Endothelial cell of umbilical vein (primary cell): ENCODE measurements at regions not wholly inside any gene's neighbourhood (a gene's known extent, or its start where the extent isn't known, plus 50 kb on each side); places are given as distances from the start of the nearest gene placed in this dataset.

Source experiments
- BruUV-seq: library from RNA; stranded (reverse); fragments of 400-500 nt; replicated peaks from 2 replicates; lab custom pipeline; 2021; lab: Mats Ljungman, UMichigan
- CTCF ChIA-PET: fragments of 300-600, 350-600 bp; sonication (Branson Sonifier 250); formaldehyde crosslinking; loops from one replicate; lab custom pipeline; 2021; ENCODE audit warnings: antibody characterized with exemption, inconsistent platforms; lab: Charles Lee
- POLR2A ChIA-PET: fragments of 300-600, 350-600 bp; sonication (Branson Sonifier 250); formaldehyde crosslinking; loops from one replicate; lab custom pipeline; 2021; ENCODE audit warnings: antibody characterized with exemption, inconsistent platforms; lab: Charles Lee
- DNase-seq: peaks from one replicate; pipeline ENCODE4 v3.0.0-alpha.2; 2011; ENCODE audit warnings: low read depth, low spot score
- FAIRE-seq: peaks from 2 replicates; lab custom pipeline; 2011; peaks lifted over from hg19 to GRCh38; lab: Jason Lieb, UNC
- H2AFZ ChIP-seq: 2 replicates; pipeline ENCODE4 v1.6.0; 2012; ENCODE audit warnings: low read depth, low read length, control low read depth, inconsistent platforms
- H3K27ac ChIP-seq: 2 replicates; pipeline ENCODE4 v1.5.1; 2011; ENCODE audit warnings: low read depth, mild to moderate bottlenecking, control low read depth, low read length, moderate library complexity; ENCODE audit not compliant: insufficient read depth
- H3K27me3 ChIP-seq, 2 experiments: 2 replicates each; pipeline versions ENCODE4 v1.6.0 to v1.6.1; 2011; ENCODE audit warnings: low read length in 2 of 2, mixed read lengths in 1 of 2; ENCODE audit not compliant: control insufficient read depth in 2 of 2, insufficient read depth in 2 of 2
- H3K36me3 ChIP-seq, 2 experiments: 2 replicates in 1 of 2; 3 replicates in 1 of 2; pipeline ENCODE4 v1.5.1; 2011; ENCODE audit warnings: low read length in 2 of 2, mild to moderate bottlenecking in 1 of 2, moderate library complexity in 1 of 2; ENCODE audit not compliant: control insufficient read depth in 2 of 2, insufficient read depth in 2 of 2; ENCODE audit errors: extremely low read depth in 1 of 2
- H3K4me1 ChIP-seq: 3 replicates; pipeline ENCODE4 v1.5.1; 2011; ENCODE audit warnings: mild to moderate bottlenecking, low read length; ENCODE audit not compliant: control insufficient read depth, insufficient read depth; ENCODE audit errors: extremely low read depth
- H3K4me2 ChIP-seq: 2 replicates; pipeline ENCODE4 v1.6.1; 2011; ENCODE audit warnings: low read length, control low read depth, mixed read lengths; ENCODE audit not compliant: insufficient read depth
- H3K4me3 ChIP-seq, 3 experiments: fragments of 200-600 bp in 1 of 3; sonication (generic), shearing (Covaris generic) in 1 of 3; replicated peaks in 1 of 3; 2 replicates each; pipeline ENCODE4 v1.5.1; 2011 to 2016; ENCODE audit warnings: control low read depth in 3 of 3, low read length in 3 of 3, mild to moderate bottlenecking in 2 of 3, inconsistent platforms in 1 of 3, low read depth in 1 of 3, moderate library complexity in 1 of 3; ENCODE audit not compliant: insufficient read depth in 1 of 3
- H3K79me2 ChIP-seq: 2 replicates; pipeline ENCODE4 v1.6.0; 2012; ENCODE audit warnings: low read length, inconsistent platforms; ENCODE audit not compliant: control insufficient read depth, insufficient read depth
- H3K9ac ChIP-seq: replicated peaks from 2 replicates; pipeline ENCODE3; 2011; ENCODE audit warnings: low read length, control low read depth; ENCODE audit not compliant: insufficient read depth; ENCODE audit errors: extremely low read depth
- H3K9me1 ChIP-seq: replicated peaks from 3 replicates; pipeline ENCODE4 v1.6.0; 2011; ENCODE audit warnings: mild to moderate bottlenecking, low read length; ENCODE audit not compliant: control insufficient read depth, insufficient read depth; ENCODE audit errors: extremely low read depth
- H3K9me3 ChIP-seq: replicated peaks from 2 replicates; pipeline ENCODE4 v1.5.1; 2012; ENCODE audit warnings: low read length, inconsistent platforms; ENCODE audit not compliant: control insufficient read depth, insufficient read depth
- H4K20me1 ChIP-seq: replicated peaks from 2 replicates; pipeline ENCODE3; 2011; ENCODE audit warnings: mild to moderate bottlenecking, low read length; ENCODE audit not compliant: control insufficient read depth, insufficient read depth; ENCODE audit errors: extremely low read depth
- CTCF ChIP-seq, 2 donors: IDR thresholded peaks; 1 replicate in 1 of 2; 2 replicates in 1 of 2; pipeline ENCODE4 v1.5.1; 2011; ENCODE audit warnings: low read length in 2 of 2, mild to moderate bottlenecking in 2 of 2, moderate library complexity in 2 of 2, control low read depth in 1 of 2, inconsistent platforms in 1 of 2, low read depth in 1 of 2; ENCODE audit not compliant: insufficient read depth in 1 of 2; ENCODE audit errors: extremely low read depth in 1 of 2
- EZH2 ChIP-seq: IDR thresholded peaks from 2 replicates; pipeline ENCODE4 v1.6.1; 2012; ENCODE audit warnings: borderline replicate concordance, low read depth, mild to moderate bottlenecking, moderate library complexity, low read length, inconsistent platforms; ENCODE audit not compliant: severe bottlenecking
- FOS ChIP-seq: IDR thresholded peaks from 2 replicates; pipeline ENCODE4 v1.6.1; 2011; ENCODE audit warnings: mild to moderate bottlenecking, low read length, moderate library complexity, borderline replicate concordance; ENCODE audit not compliant: insufficient read depth
- GATA2 ChIP-seq: IDR thresholded peaks from 2 replicates; pipeline ENCODE4 v1.7.0; 2011; ENCODE audit warnings: low read depth, mild to moderate bottlenecking, moderate library complexity, mixed read lengths, low read length; ENCODE audit not compliant: insufficient read length, insufficient read depth
- JUN ChIP-seq: IDR thresholded peaks from 2 replicates; pipeline ENCODE4 v1.6.1; 2011; ENCODE audit warnings: borderline replicate concordance, low read depth; ENCODE audit not compliant: insufficient read length, insufficient read depth
- MYC ChIP-seq: IDR thresholded peaks from one replicate; pipeline ENCODE4 v1.6.1; 2011; ENCODE audit warnings: mild to moderate bottlenecking, low read depth, low read length
- POLR2A ChIP-seq: IDR thresholded peaks from 2 replicates; pipeline ENCODE4 v1.6.1; 2012; ENCODE audit warnings: low read depth, mild to moderate bottlenecking, control low read depth, low read length
- POLR2AphosphoS5 ChIP-seq: IDR thresholded peaks from 2 replicates; pipeline ENCODE4 v1.6.1; 2012; ENCODE audit warnings: low read depth, mild to moderate bottlenecking, control low read depth, low read length, moderate library complexity; ENCODE audit not compliant: insufficient read depth
- dilution Hi-C: fragments of 300-500 bp; cut with MboI; formaldehyde crosslinking; loops from one replicate; pipeline ENCODE4 v1.15.0; 2019; ENCODE audit warnings: low sequenced_read_pairs; ENCODE audit not compliant: extremely low pct_ligation_motif_present
- intact Hi-C: fragments of 100-400 bp; cut with micrococcal nuclease; formaldehyde crosslinking; loops from one replicate; pipeline ENCODE4 v1.10.0; 2022
- TF ChIP-seq, protein P1 (sequence below): IDR thresholded peaks from 2 replicates; pipeline ENCODE4 v1.6.1; 2011; ENCODE audit not compliant: insufficient read depth, insufficient read length

- Histone ChIP-seq H2AFZ (no peak overlapping the region), H3K27ac (no peak overlapping the region), H3K79me2 (no peaks in the 10 kb centered on the region), H3K36me3 (no peaks in the 10 kb centered on the region), H3K4me2 (no peak overlapping the region), H3K9ac (no peak overlapping the region), H3K4me1 (no peaks in the 10 kb centered on the region), H4K20me1 (no peaks in the 10 kb centered on the region), H3K27me3 (no peaks in the 10 kb centered on the region), H3K4me3 (no peak overlapping the region), H3K9me1 (no peaks in the 10 kb centered on the region), H3K9me3 (no peaks in the 10 kb centered on the region)
- intact Hi-C loops, result no loop called here
- dilution Hi-C loops, result no loop called here
- DNase-seq, result no peak
- ChIA-PET CTCF (no interaction called here), POLR2A (no interaction called here)
- no peak for TF ChIP-seq CTCF (IDR thresholded peaks at IDR 0.05; ENCODE audit: extremely low read depth in 1 of 2, insufficient read depth in 1 of 2, low read depth in 1 of 2, low read length in 2 of 2)
- no peak for TF ChIP-seq MYC
- no peak for TF ChIP-seq JUN
- TF ChIP-seq FOS, result no peak
- no peak for TF ChIP-seq GATA2
- TF ChIP-seq POLR2A, result no peak
- no peak for TF ChIP-seq POLR2AphosphoS5
- TF ChIP-seq, protein P1, sequence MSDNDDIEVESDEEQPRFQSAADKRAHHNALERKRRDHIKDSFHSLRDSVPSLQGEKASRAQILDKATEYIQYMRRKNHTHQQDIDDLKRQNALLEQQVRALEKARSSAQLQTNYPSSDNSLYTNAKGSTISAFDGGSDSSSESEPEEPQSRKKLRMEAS, result no peak
- no peak for TF ChIP-seq EZH2
- no peak for FAIRE-seq
- BruUV-seq, result no TSS peak
These were observed 482.0 kb downstream of the RMST start for GRCh38 chr12:97944576-97944975.
